ENCODE measurements at regions not wholly inside any gene's neighbourhood (a gene's known extent, or its start where the extent isn't known, plus 50 kb on each side); places are given as distances from the start of the nearest gene placed in this dataset.

GRCh38 chr11:70630816-70631623 is 232.7 kb downstream of the CTTN start:
- H2AFZ ChIP-seq: no peak overlapping the region
- no peak for ATAC-seq
- H3K4me2 ChIP-seq: no peak overlapping the region
- peaks cover 2% of the 10 kb centered on the region; the same call in 1 of the 2 replicates for H3K4me1 ChIP-seq (ENCODE audit: insufficient read depth)
- no peak for DNase-seq (ENCODE audit: low spot score)
- Mint-ChIP-seq H3K4me3 (no peak overlapping the region), H3K36me3 (ENCODE audit: low read depth) (peaks cover 3% of the 10 kb centered on the region; the same call in 1 of the 3 replicates), H3K4me1 (peaks cover 47% of the 10 kb centered on the region), H3K27me3 (ENCODE audit: insufficient read depth, low read depth, poor library complexity) (peaks cover 17% of the 10 kb centered on the region), H3K9me3 (no peaks in the 10 kb centered on the region), H3K27ac (no peak overlapping the region)
- H3K36me3 ChIP-seq (ENCODE audit: insufficient read depth): no peaks in the 10 kb centered on the region
- no peaks in the 10 kb centered on the region for H3K9me2 ChIP-seq (ENCODE audit: insufficient read depth)
- TF ChIP-seq JUNB (IDR thresholded peaks at IDR 0.05; ENCODE audit: unreplicated experiment) (no peak), CREB1 (CRISPR knock-in tag; IDR thresholded peaks at IDR 0.05; ENCODE audit: low read depth) (no peak), ZNF462 (CRISPR knock-in tag; IDR thresholded peaks at IDR 0.05) (no peak), EZH2 (IDR thresholded peaks at IDR 0.05; ENCODE audit: low read depth, unreplicated experiment) (no peak), POLR2AphosphoS5 (IDR thresholded peaks at IDR 0.05; ENCODE audit: low read depth) (no peak), NANOG (IDR thresholded peaks at IDR 0.05; ENCODE audit: borderline replicate concordance) (no peak), ZNF331 (CRISPR knock-in tag; IDR thresholded peaks at IDR 0.05; ENCODE audit: low read depth) (no peak), EZH2phosphoT487 (IDR thresholded peaks at IDR 0.05; ENCODE audit: unreplicated experiment) (no peak)
- TF ChIP-seq, protein P1, sequence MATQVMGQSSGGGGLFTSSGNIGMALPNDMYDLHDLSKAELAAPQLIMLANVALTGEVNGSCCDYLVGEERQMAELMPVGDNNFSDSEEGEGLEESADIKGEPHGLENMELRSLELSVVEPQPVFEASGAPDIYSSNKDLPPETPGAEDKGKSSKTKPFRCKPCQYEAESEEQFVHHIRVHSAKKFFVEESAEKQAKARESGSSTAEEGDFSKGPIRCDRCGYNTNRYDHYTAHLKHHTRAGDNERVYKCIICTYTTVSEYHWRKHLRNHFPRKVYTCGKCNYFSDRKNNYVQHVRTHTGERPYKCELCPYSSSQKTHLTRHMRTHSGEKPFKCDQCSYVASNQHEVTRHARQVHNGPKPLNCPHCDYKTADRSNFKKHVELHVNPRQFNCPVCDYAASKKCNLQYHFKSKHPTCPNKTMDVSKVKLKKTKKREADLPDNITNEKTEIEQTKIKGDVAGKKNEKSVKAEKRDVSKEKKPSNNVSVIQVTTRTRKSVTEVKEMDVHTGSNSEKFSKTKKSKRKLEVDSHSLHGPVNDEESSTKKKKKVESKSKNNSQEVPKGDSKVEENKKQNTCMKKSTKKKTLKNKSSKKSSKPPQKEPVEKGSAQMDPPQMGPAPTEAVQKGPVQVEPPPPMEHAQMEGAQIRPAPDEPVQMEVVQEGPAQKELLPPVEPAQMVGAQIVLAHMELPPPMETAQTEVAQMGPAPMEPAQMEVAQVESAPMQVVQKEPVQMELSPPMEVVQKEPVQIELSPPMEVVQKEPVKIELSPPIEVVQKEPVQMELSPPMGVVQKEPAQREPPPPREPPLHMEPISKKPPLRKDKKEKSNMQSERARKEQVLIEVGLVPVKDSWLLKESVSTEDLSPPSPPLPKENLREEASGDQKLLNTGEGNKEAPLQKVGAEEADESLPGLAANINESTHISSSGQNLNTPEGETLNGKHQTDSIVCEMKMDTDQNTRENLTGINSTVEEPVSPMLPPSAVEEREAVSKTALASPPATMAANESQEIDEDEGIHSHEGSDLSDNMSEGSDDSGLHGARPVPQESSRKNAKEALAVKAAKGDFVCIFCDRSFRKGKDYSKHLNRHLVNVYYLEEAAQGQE (IDR thresholded peaks at IDR 0.05; ENCODE audit: unreplicated experiment): no peak
- TF ChIP-seq, protein P2, sequence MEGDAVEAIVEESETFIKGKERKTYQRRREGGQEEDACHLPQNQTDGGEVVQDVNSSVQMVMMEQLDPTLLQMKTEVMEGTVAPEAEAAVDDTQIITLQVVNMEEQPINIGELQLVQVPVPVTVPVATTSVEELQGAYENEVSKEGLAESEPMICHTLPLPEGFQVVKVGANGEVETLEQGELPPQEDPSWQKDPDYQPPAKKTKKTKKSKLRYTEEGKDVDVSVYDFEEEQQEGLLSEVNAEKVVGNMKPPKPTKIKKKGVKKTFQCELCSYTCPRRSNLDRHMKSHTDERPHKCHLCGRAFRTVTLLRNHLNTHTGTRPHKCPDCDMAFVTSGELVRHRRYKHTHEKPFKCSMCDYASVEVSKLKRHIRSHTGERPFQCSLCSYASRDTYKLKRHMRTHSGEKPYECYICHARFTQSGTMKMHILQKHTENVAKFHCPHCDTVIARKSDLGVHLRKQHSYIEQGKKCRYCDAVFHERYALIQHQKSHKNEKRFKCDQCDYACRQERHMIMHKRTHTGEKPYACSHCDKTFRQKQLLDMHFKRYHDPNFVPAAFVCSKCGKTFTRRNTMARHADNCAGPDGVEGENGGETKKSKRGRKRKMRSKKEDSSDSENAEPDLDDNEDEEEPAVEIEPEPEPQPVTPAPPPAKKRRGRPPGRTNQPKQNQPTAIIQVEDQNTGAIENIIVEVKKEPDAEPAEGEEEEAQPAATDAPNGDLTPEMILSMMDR (conservative IDR thresholded peaks at IDR 0.05; ENCODE audit: low read depth in 2 of 2): no peak
- H3K4me3 ChIP-seq: no peak overlapping the region
- no peak overlapping the region for H3K27ac ChIP-seq (ENCODE audit: low read depth)
- 0 out of 2 replicates have a peak, but pooled peaks cover under 1% of the 10 kb centered on the region for H3F3A ChIP-seq (replicated peaks; ENCODE audit: low read depth)
- peaks cover 7% of the 10 kb centered on the region for H4K20me1 ChIP-seq (replicated peaks; ENCODE audit: insufficient read depth)
- peaks cover 52% of the 10 kb centered on the region for H3K79me2 ChIP-seq (replicated peaks; ENCODE audit: insufficient read depth)
- no peaks in the 10 kb centered on the region for H3K27me3 ChIP-seq (ENCODE audit: insufficient read depth)

All from GM23338 (cell line).